H9 (cell line): ENCODE measurements at regions not wholly inside any gene's neighbourhood (a gene's known extent, or its start where the extent isn't known, plus 50 kb on each side); places are given as distances from the start of the nearest gene placed in this dataset.

Source experiments
- DNase-seq: peaks from one replicate; pipeline ENCODE4 v3.0.0-alpha.2; 2017
- H2AFZ ChIP-seq: one replicate; pipeline ENCODE4 v1.6.1; 2013; ENCODE audit warnings: mild to moderate bottlenecking, low read length, control low read depth, moderate library complexity
- H2AK5ac ChIP-seq: 2 replicates; pipeline ENCODE4 v1.6.1; 2013; ENCODE audit warnings: low read length, control low read depth, mixed read lengths; ENCODE audit not compliant: insufficient read length
- H2BK120ac ChIP-seq: one replicate; pipeline ENCODE4 v1.6.1; 2013; ENCODE audit warnings: low read depth, mild to moderate bottlenecking, low read length, control low read depth, inconsistent platforms; ENCODE audit not compliant: poor library complexity, severe bottlenecking
- H2BK12ac ChIP-seq: 2 replicates; pipeline ENCODE4 v1.6.1; 2013; ENCODE audit warnings: low read length, control low read depth, mixed read lengths, low read depth; ENCODE audit not compliant: insufficient read length
- H2BK15ac ChIP-seq: 2 replicates; pipeline ENCODE4 v1.6.1; 2013; ENCODE audit warnings: low read depth, low read length, control low read depth
- H2BK20ac ChIP-seq: one replicate; pipeline ENCODE4 v1.6.1; 2013; ENCODE audit warnings: low read depth, mild to moderate bottlenecking, low read length, control low read depth, inconsistent platforms; ENCODE audit not compliant: poor library complexity, severe bottlenecking
- H2BK5ac ChIP-seq: 2 replicates; pipeline ENCODE4 v1.6.1; 2013; ENCODE audit warnings: low read length, control low read depth, mixed read lengths; ENCODE audit not compliant: insufficient read length
- H3K14ac ChIP-seq: 2 replicates; pipeline ENCODE4 v1.6.1; 2013; ENCODE audit warnings: low read length, control low read depth; ENCODE audit not compliant: insufficient read depth
- H3K18ac ChIP-seq: 2 replicates; pipeline ENCODE4 v1.6.1; 2013; ENCODE audit warnings: low read depth, mild to moderate bottlenecking, mixed read lengths, low read length, control low read depth; ENCODE audit not compliant: insufficient read length
- H3K23ac ChIP-seq: 2 replicates; pipeline ENCODE4 v1.6.1; 2013; ENCODE audit warnings: low read length, control low read depth, mixed read lengths, low read depth; ENCODE audit not compliant: insufficient read length
- H3K23me2 ChIP-seq: 2 replicates; pipeline ENCODE4 v1.6.1; 2013; ENCODE audit warnings: low read depth, mild to moderate bottlenecking, mixed read lengths, low read length, control low read depth; ENCODE audit not compliant: insufficient read length, poor library complexity, severe bottlenecking
- H3K27ac ChIP-seq: 2 replicates; pipeline ENCODE4 v1.5.1; 2013; ENCODE audit warnings: low read length, control low read depth, mixed read lengths, low read depth; ENCODE audit not compliant: insufficient read length
- H3K27me3 ChIP-seq: 2 replicates; pipeline ENCODE4 v1.6.1; 2013; ENCODE audit warnings: low read length, control low read depth, inconsistent platforms; ENCODE audit not compliant: insufficient read depth
- H3K4ac ChIP-seq: 2 replicates; pipeline ENCODE4 v1.6.1; 2013; ENCODE audit warnings: low read depth, mild to moderate bottlenecking, control low read depth, inconsistent platforms, low read length, moderate library complexity
- H3K4me1 ChIP-seq: 2 replicates; pipeline ENCODE4 v1.6.1; 2013; ENCODE audit warnings: low read length, control low read depth, inconsistent platforms; ENCODE audit not compliant: insufficient read depth
- H3K4me2 ChIP-seq: 2 replicates; pipeline ENCODE4 v1.6.1; 2013; ENCODE audit warnings: low read length, control low read depth, mixed read lengths; ENCODE audit not compliant: insufficient read length, insufficient read depth
- H3K56ac ChIP-seq: 2 replicates; pipeline ENCODE4 v1.6.1; 2013; ENCODE audit warnings: low read depth, mild to moderate bottlenecking, mixed read lengths, low read length, control low read depth; ENCODE audit not compliant: insufficient read length
- H3K79me1 ChIP-seq: 2 replicates; pipeline ENCODE4 v1.6.1; 2013; ENCODE audit warnings: low read depth, mild to moderate bottlenecking, moderate library complexity, low read length, control low read depth, inconsistent platforms; ENCODE audit not compliant: insufficient read depth, poor library complexity, severe bottlenecking
- H3K79me2 ChIP-seq: 2 replicates; pipeline ENCODE4 v1.6.1; 2013; ENCODE audit warnings: low read length, control low read depth, inconsistent platforms; ENCODE audit not compliant: insufficient read depth
- H3K9ac ChIP-seq: 2 replicates; pipeline ENCODE4 v1.6.1; 2013; ENCODE audit warnings: low read length, control low read depth, mixed read lengths; ENCODE audit not compliant: insufficient read length; ENCODE audit errors: extremely low read depth
- H3K9me3 ChIP-seq: one replicate; pipeline ENCODE4 v1.6.1; 2013; ENCODE audit warnings: low read depth, low read length, inconsistent platforms; ENCODE audit not compliant: control insufficient read depth
- H3T11ph ChIP-seq: one replicate; pipeline ENCODE4 v1.6.1; 2013; ENCODE audit warnings: mild to moderate bottlenecking, low read length, control low read depth, inconsistent platforms
- H4K20me1 ChIP-seq: one replicate; pipeline ENCODE4 v1.6.1; 2013; ENCODE audit not compliant: control insufficient read depth, insufficient read length, insufficient read depth
- H4K5ac ChIP-seq: 2 replicates; pipeline ENCODE4 v1.6.1; 2013; ENCODE audit warnings: low read depth, mild to moderate bottlenecking, mixed read lengths, low read length, control low read depth; ENCODE audit not compliant: insufficient read length
- H4K8ac ChIP-seq: replicated peaks from 2 replicates; pipeline ENCODE4 v1.6.1; 2013; ENCODE audit warnings: low read length, control low read depth, mixed read lengths, low read depth; ENCODE audit not compliant: insufficient read length
- H4K91ac ChIP-seq: 2 replicates; pipeline ENCODE4 v1.6.1; 2013; ENCODE audit warnings: low read depth, mild to moderate bottlenecking, moderate library complexity, mixed read lengths, low read length, control low read depth; ENCODE audit not compliant: insufficient read length
- H3K27ac Mint-ChIP-seq, 3 experiments: 2 replicates in 2 of 3; 3 replicates in 1 of 3; pipeline ENCODE4 v1.8.0; 2020 to 2021; ENCODE audit warnings: mixed read lengths in 3 of 3, mild to moderate bottlenecking in 1 of 3, moderate library complexity in 1 of 3
- H3K27me3 Mint-ChIP-seq: 2 replicates; pipeline ENCODE4 v1.8.0; 2021; ENCODE audit warnings: low read depth, mild to moderate bottlenecking, moderate library complexity, mixed read lengths
- H3K36me3 Mint-ChIP-seq, 3 experiments: 2 replicates in 2 of 3; 3 replicates in 1 of 3; pipeline ENCODE4 v1.8.0; 2020 to 2021; ENCODE audit warnings: low read depth in 3 of 3, mixed read lengths in 3 of 3; ENCODE audit not compliant: insufficient read depth in 1 of 3
- H3K4me1 Mint-ChIP-seq, 2 experiments: 2 replicates each; pipeline ENCODE4 v1.8.0; 2020; ENCODE audit warnings: mixed read lengths in 2 of 2
- H3K4me3 Mint-ChIP-seq, 2 experiments: 2 replicates in 1 of 2; 3 replicates in 1 of 2; pipeline ENCODE4 v1.8.0; 2020 to 2021; ENCODE audit warnings: mild to moderate bottlenecking in 2 of 2, mixed read lengths in 2 of 2, moderate library complexity in 1 of 2
- H3K9me3 Mint-ChIP-seq, 2 experiments: 2 replicates in 1 of 2; 3 replicates in 1 of 2; pipeline ENCODE4 v1.8.0; 2020; ENCODE audit warnings: mild to moderate bottlenecking in 2 of 2, mixed read lengths in 2 of 2, moderate library complexity in 1 of 2
- CTCF ChIP-seq: fragments of 200-600 bp; sonication (generic); conservative IDR thresholded peaks from 3 replicates; pipeline ENCODE4 v1.8.0; 2021; ENCODE audit warnings: antibody characterized with exemption, mild to moderate bottlenecking
- WGBS: extraction: QIAGEN DNeasy Blood & Tissue Kit; methylation state at CpG from one replicate; pipeline ENCODE4 v1.1.7; 2013; ENCODE audit warnings: missing lambda C conversion rate, low lambda C conversion rate, mixed read lengths; ENCODE audit not compliant: insufficient read length; ENCODE audit errors: extremely low coverage; 5-methylcytosine and 5-hydroxymethylcytosine counted together

DNA sequence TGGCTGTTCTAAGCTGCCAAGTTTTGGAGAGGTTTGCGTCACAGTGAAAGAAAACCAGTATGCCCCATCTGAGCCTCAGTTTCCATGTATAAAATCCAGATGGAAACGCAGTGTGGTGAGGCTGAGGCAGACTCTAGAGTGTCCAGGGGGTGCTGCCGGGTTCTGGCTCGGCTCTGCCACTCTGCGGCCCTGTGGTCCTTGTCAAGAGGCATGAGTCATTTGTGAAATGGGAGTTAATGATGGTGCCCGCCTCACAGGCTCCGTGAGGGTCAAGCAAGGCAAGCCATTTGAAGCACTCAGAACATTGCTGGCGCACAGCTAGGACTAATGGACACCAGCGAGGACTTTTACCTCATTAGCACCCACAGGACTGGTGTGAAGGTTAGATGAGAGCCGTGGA lies 214.3 kb downstream of the PTPRU start:
- Histone ChIP-seq H4K5ac (no peak overlapping the region), H2AFZ (no peak overlapping the region), H2BK12ac (no peak overlapping the region), H3K4me1 (peaks cover 2% of the 10 kb centered on the region; the same call in 1 of the 2 replicates), H3K9ac (no peak overlapping the region), H3T11ph (no peak overlapping the region), H3K4me2 (no peak overlapping the region), H3K79me1 (no peaks in the 10 kb centered on the region), H4K8ac (no peak overlapping the region), H3K14ac (no peak overlapping the region), H3K4ac (no peak overlapping the region), H3K23me2 (no peaks in the 10 kb centered on the region), H2BK20ac (no peak overlapping the region), H4K20me1 (no peaks in the 10 kb centered on the region), H3K56ac (no peak overlapping the region), H3K23ac (no peak overlapping the region), H2BK15ac (no peak overlapping the region), H2BK120ac (no peak overlapping the region), H3K27ac (no peak overlapping the region), H3K9me3 (no peaks in the 10 kb centered on the region), H3K79me2 (no peaks in the 10 kb centered on the region), H2AK5ac (no peak overlapping the region), H2BK5ac (no peak overlapping the region), H3K18ac (no peak overlapping the region), H3K27me3 (no peaks in the 10 kb centered on the region), H4K91ac (no peak overlapping the region)
- peaks cover 15 to 30% of the 10 kb centered on the region in 2 experiments for H3K4me1 Mint-ChIP-seq
- no peak for DNase-seq
- no peak overlapping the region for H3K4me3 Mint-ChIP-seq
- no peaks in the 10 kb centered on the region for H3K36me3 Mint-ChIP-seq
- H3K27ac Mint-ChIP-seq: no peak overlapping the region
- H3K27me3 Mint-ChIP-seq: no peaks in the 10 kb centered on the region
- no peak for TF ChIP-seq CTCF
- H3K9me3 Mint-ChIP-seq: no peaks in the 10 kb centered on the region
- WGBS: no CpG with 5 or more reads among the region's 10 CpGs
